ENCODE measurements at regions not wholly inside any gene's neighbourhood (a gene's known extent, or its start where the extent isn't known, plus 50 kb on each side); places are given as distances from the start of the nearest gene placed in this dataset.
"Not testable (repeated sequence)": the region's sequence is repeated elsewhere in the genome, so short reads cannot be mapped to it uniquely, and the experiment has no call there.

GRCh38 chr6:130494729-130495128 lies 128.9 kb downstream of the TMEM200A start:
- Mint-ChIP-seq H3K36me3 (ENCODE audit: low read depth) (peaks cover 6% of the 10 kb centered on the region), H3K27ac (no peak overlapping the region), H3K4me3 (no peak overlapping the region), H3K9me3 (peaks cover 12% of the 10 kb centered on the region), H3K27me3 (no peaks in the 10 kb centered on the region), H3K4me1 (no peaks in the 10 kb centered on the region)
- no peak for DNase-seq
- POLR2A ChIA-PET = no interaction called here
- CTCF ChIA-PET = no interaction called here

GRCh38 chr6:130500693-130501092 lies 134.9 kb downstream of the TMEM200A start:
- Mint-ChIP-seq H3K4me1 (peaks cover 13% of the 10 kb centered on the region), H3K4me3 (no peak overlapping the region), H3K27ac (no peak overlapping the region), H3K36me3 (ENCODE audit: low read depth) (peaks cover 7% of the 10 kb centered on the region), H3K27me3 (no peaks in the 10 kb centered on the region), H3K9me3 (peaks cover 21% of the 10 kb centered on the region)
- POLR2A ChIA-PET = no interaction called here
- CTCF ChIA-PET = interaction anchor here (1.0 to 1.5 kb wide), 2 partner anchors 11 to 13 kb away, joined by 4 read pairs; no protein-coding TSS in a partner anchor
- no peak for DNase-seq

GRCh38 chr6:130503146-130503545 lies 137.3 kb downstream of the TMEM200A start:
- ChIA-PET CTCF (no interaction called here), POLR2A (no interaction called here)
- Mint-ChIP-seq H3K36me3 (ENCODE audit: low read depth) (peaks cover 14% of the 10 kb centered on the region), H3K4me3 (no peak overlapping the region), H3K4me1 (peaks cover 24% of the 10 kb centered on the region), H3K27me3 (no peaks in the 10 kb centered on the region), H3K9me3 (peaks cover 21% of the 10 kb centered on the region), H3K27ac (no peak overlapping the region)
- no peak for DNase-seq

GRCh38 chr6:130505808-130506598 lies 140.2 kb downstream of the TMEM200A start:
- Mint-ChIP-seq H3K27me3 (no peaks in the 10 kb centered on the region), H3K4me1 (peaks cover 29% of the 10 kb centered on the region), H3K9me3 (peaks cover 25% of the 10 kb centered on the region), H3K27ac (no peak overlapping the region), H3K36me3 (ENCODE audit: low read depth) (peaks cover 26% of the 10 kb centered on the region), H3K4me3 (no peak overlapping the region)
- CTCF ChIA-PET = interaction anchor here (0.6 kb wide), 1 partner anchor 282 kb away, joined by 3 read pairs; no protein-coding TSS in a partner anchor
- no peak for DNase-seq
- POLR2A ChIA-PET = no interaction called here

GRCh38 chr6:130507005-130507665 lies 141.3 kb downstream of the TMEM200A start:
- peak overlapping the region; percentile 78 for H3K27ac Mint-ChIP-seq
- DNase-seq, POLR2A ChIA-PET, H3K4me3 Mint-ChIP-seq, H3K27me3 Mint-ChIP-seq: not testable (repeated sequence)
- peaks cover 26% of the 10 kb centered on the region for H3K4me1 Mint-ChIP-seq
- peaks cover 28% of the 10 kb centered on the region for H3K36me3 Mint-ChIP-seq (ENCODE audit: low read depth)
- H3K9me3 Mint-ChIP-seq = peaks cover 23% of the 10 kb centered on the region
- CTCF ChIA-PET = interaction anchor here (0.6 kb wide), 1 partner anchor 163 kb away, joined by 3 read pairs; no protein-coding TSS in a partner anchor

- Mint-ChIP-seq H3K27ac (peak overlapping the region; percentile 78), H3K4me3 (no peak overlapping the region), H3K4me1 (peaks cover 28% of the 10 kb centered on the region), H3K27me3 (no peaks in the 10 kb centered on the region), H3K36me3 (ENCODE audit: low read depth) (peaks cover 28% of the 10 kb centered on the region), H3K9me3 (peaks cover 21% of the 10 kb centered on the region)
- POLR2A ChIA-PET = no interaction called here
- CTCF ChIA-PET = interaction anchor here (0.6 kb wide), 1 partner anchor 164 kb away, joined by 3 read pairs; no protein-coding TSS in a partner anchor
- no peak for DNase-seq
Measured at GRCh38 chr6:130507666-130508028, 141.8 kb downstream of the TMEM200A start.

- ChIA-PET CTCF (interaction anchor here (0.6 to 1.2 kb wide), 2 partner anchors 10 to 14 kb away, joined by 3 to 4 read pairs; no protein-coding TSS in a partner anchor), POLR2A (no interaction called here)
- Mint-ChIP-seq H3K4me1 (peaks cover 63% of the 10 kb centered on the region), H3K4me3 (no peak overlapping the region), H3K9me3 (peaks cover 33% of the 10 kb centered on the region), H3K27me3 (no peaks in the 10 kb centered on the region), H3K27ac (peak overlapping the region; percentile 91), H3K36me3 (ENCODE audit: low read depth) (peaks cover 58% of the 10 kb centered on the region)
- DNase-seq = peak; percentile 87
Measured at GRCh38 chr6:130513770-130514169, 148.0 kb downstream of the TMEM200A start.

GRCh38 chr6:130514712-130515111 lies 148.9 kb downstream of the TMEM200A start:
- peaks cover 33% of the 10 kb centered on the region for H3K9me3 Mint-ChIP-seq
- peak overlapping the region; percentile 76 for H3K27ac Mint-ChIP-seq
- ChIA-PET POLR2A (no interaction called here), CTCF (no interaction called here)
- H3K4me3 Mint-ChIP-seq = no peak overlapping the region
- H3K36me3 Mint-ChIP-seq (ENCODE audit: low read depth) = peaks cover 58% of the 10 kb centered on the region
- DNase-seq = no peak
- peaks cover 63% of the 10 kb centered on the region for H3K4me1 Mint-ChIP-seq
- no peaks in the 10 kb centered on the region for H3K27me3 Mint-ChIP-seq

- DNase-seq = no peak
- Mint-ChIP-seq H3K4me1 (peaks cover 59% of the 10 kb centered on the region), H3K36me3 (ENCODE audit: low read depth) (peaks cover 54% of the 10 kb centered on the region), H3K9me3 (peaks cover 30% of the 10 kb centered on the region), H3K27me3 (no peaks in the 10 kb centered on the region), H3K4me3 (no peak overlapping the region), H3K27ac (peak overlapping the region; percentile 76)
- CTCF ChIA-PET = interaction anchor here (1.2 kb wide), 1 partner anchor 9 kb away, joined by 3 read pairs; no protein-coding TSS in a partner anchor
- POLR2A ChIA-PET = no interaction called here
Measured at GRCh38 chr6:130515306-130515705, 149.5 kb downstream of the TMEM200A start.

- H3K27ac Mint-ChIP-seq = peak overlapping the region; percentile 46
- no peak overlapping the region for H3K4me3 Mint-ChIP-seq
- DNase-seq = no peak
- ChIA-PET POLR2A (no interaction called here), CTCF (interaction anchor here (1.2 kb wide), 1 partner anchor 8 kb away, joined by 3 read pairs; no protein-coding TSS in a partner anchor)
- peaks cover 66% of the 10 kb centered on the region for H3K4me1 Mint-ChIP-seq
- H3K27me3 Mint-ChIP-seq = no peaks in the 10 kb centered on the region
- peaks cover 60% of the 10 kb centered on the region for H3K36me3 Mint-ChIP-seq (ENCODE audit: low read depth)
- peaks cover 39% of the 10 kb centered on the region for H3K9me3 Mint-ChIP-seq
Measured at GRCh38 chr6:130516604-130517003, 150.8 kb downstream of the TMEM200A start.

- ChIA-PET CTCF (no interaction called here), POLR2A (no interaction called here)
- peak; percentile 29 for DNase-seq
- Mint-ChIP-seq H3K27me3 (no peaks in the 10 kb centered on the region), H3K4me1 (peaks cover 58% of the 10 kb centered on the region), H3K4me3 (no peak overlapping the region), H3K36me3 (ENCODE audit: low read depth) (peaks cover 61% of the 10 kb centered on the region), H3K27ac (peak overlapping the region; percentile 48), H3K9me3 (peaks cover 43% of the 10 kb centered on the region)
Measured at GRCh38 chr6:130517444-130517931, 151.7 kb downstream of the TMEM200A start.

- peak overlapping the region; percentile 17 for H3K27ac Mint-ChIP-seq
- no peaks in the 10 kb centered on the region for H3K27me3 Mint-ChIP-seq
- no peak overlapping the region for H3K4me3 Mint-ChIP-seq
- ChIA-PET POLR2A (no interaction called here), CTCF (no interaction called here)
- DNase-seq = no peak
- H3K4me1 Mint-ChIP-seq = peaks cover 49% of the 10 kb centered on the region
- H3K9me3 Mint-ChIP-seq = peaks cover 47% of the 10 kb centered on the region
- H3K36me3 Mint-ChIP-seq (ENCODE audit: low read depth) = peaks cover 61% of the 10 kb centered on the region
Measured at GRCh38 chr6:130518588-130518987, 152.8 kb downstream of the TMEM200A start.

- Mint-ChIP-seq H3K9me3 (peaks cover 50% of the 10 kb centered on the region), H3K36me3 (ENCODE audit: low read depth) (peaks cover 62% of the 10 kb centered on the region), H3K27ac (no peak overlapping the region), H3K27me3 (no peaks in the 10 kb centered on the region), H3K4me3 (no peak overlapping the region), H3K4me1 (peaks cover 48% of the 10 kb centered on the region)
- DNase-seq = no peak
- ChIA-PET POLR2A (no interaction called here), CTCF (no interaction called here)
Measured at GRCh38 chr6:130520221-130520620, 154.4 kb downstream of the TMEM200A start.

Data from activated CD4-positive, alpha-beta T cell treated with anti-CD3 and anti-CD28 coated beads, Interleukin-2, amount 10 ng/mL, durations not matched to agents 7 days and 5 days (primary cell).